KG1 (cell line): ENCODE measurements at regions not wholly inside any gene's neighbourhood (a gene's known extent, or its start where the extent isn't known, plus 50 kb on each side); places are given as distances from the start of the nearest gene placed in this dataset.

Experiments
- DNase-seq: peaks from one replicate; lab custom pipeline; 2025; lab: John Stamatoyannopoulos, UW

- no peak for DNase-seq
Measured at GRCh38 chr17:33475594-33475993, 182.5 kb upstream of the ASIC2 start.

GRCh38 chr17:33481652-33482051 is 188.6 kb upstream of the ASIC2 start:
- DNase-seq: no peak

- no peak for DNase-seq
Measured at GRCh38 chr17:33482636-33483035, 189.5 kb upstream of the ASIC2 start.

GRCh38 chr17:33484559-33484958 is 191.5 kb upstream of the ASIC2 start:
- DNase-seq: no peak

- no peak for DNase-seq
Measured at GRCh38 chr17:33486135-33486885, 193.2 kb upstream of the ASIC2 start.

- DNase-seq: no peak
Measured at GRCh38 chr17:33487187-33487879, 194.2 kb upstream of the ASIC2 start.

- DNase-seq: no peak
Measured at GRCh38 chr17:33491871-33492481, 198.9 kb upstream of the ASIC2 start.

GRCh38 chr17:33492731-33493265 is 199.7 kb upstream of the ASIC2 start:
- no peak for DNase-seq

- DNase-seq: no peak
Measured at GRCh38 chr17:33493566-33493965, 200.5 kb upstream of the ASIC2 start.

GRCh38 chr17:33494151-33494550 is 201.1 kb upstream of the ASIC2 start:
- DNase-seq: no peak

- DNase-seq: no peak
Measured at GRCh38 chr17:33497623-33498022, 204.5 kb upstream of the ASIC2 start.

GRCh38 chr17:33498069-33498468 is 205.0 kb upstream of the ASIC2 start:
- no peak for DNase-seq

- DNase-seq: no peak
Measured at GRCh38 chr17:33499040-33499439, 205.9 kb upstream of the ASIC2 start.

GRCh38 chr17:33500151-33500550 is 207.1 kb upstream of the ASIC2 start:
- DNase-seq: no peak

GRCh38 chr17:33501185-33501584 is 208.1 kb upstream of the ASIC2 start:
- no peak for DNase-seq

- DNase-seq: no peak
Measured at GRCh38 chr17:33504571-33504970, 211.5 kb upstream of the ASIC2 start.

- no peak for DNase-seq
Measured at GRCh38 chr17:33506889-33507650, 214.0 kb upstream of the ASIC2 start.

- DNase-seq: no peak
Measured at GRCh38 chr17:33508215-33508614, 215.1 kb upstream of the ASIC2 start.

- no peak for DNase-seq
Measured at GRCh38 chr17:33509331-33509730, 216.2 kb upstream of the ASIC2 start.

- no peak for DNase-seq
Measured at GRCh38 chr17:33511670-33512069, 218.6 kb upstream of the ASIC2 start.

- no peak for DNase-seq
Measured at GRCh38 chr17:33512113-33512512, 219.0 kb upstream of the ASIC2 start.

- DNase-seq: no peak
Measured at GRCh38 chr17:33513769-33514168, 220.7 kb upstream of the ASIC2 start.
